ENCODE measurements at regions not wholly inside any gene's neighbourhood (a gene's known extent, or its start where the extent isn't known, plus 50 kb on each side); places are given as distances from the start of the nearest gene placed in this dataset.

DNA sequence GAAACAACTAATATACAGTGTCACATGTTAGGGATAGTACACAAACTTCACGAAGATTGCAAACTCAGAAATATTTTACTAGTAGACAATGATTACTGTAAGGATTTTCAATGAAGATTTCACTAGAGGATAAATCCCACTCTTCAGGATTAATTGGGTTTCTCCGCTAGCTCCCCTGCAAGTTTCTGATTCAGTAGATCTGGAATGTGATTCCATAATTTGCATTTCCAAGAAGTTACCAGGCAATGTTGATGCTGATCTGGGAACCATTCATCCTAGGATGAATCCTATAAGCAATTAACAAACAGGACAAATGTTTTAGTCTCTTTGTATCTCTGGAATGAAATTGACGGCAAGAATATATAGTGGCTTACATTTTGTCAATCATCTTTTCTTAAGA lies 272.4 kb downstream of the ALX1 start:
- CTCF ChIA-PET (ENCODE audit: partially characterized antibody) = interaction anchor here (1.0 kb wide), 1 partner anchor 22 kb away, joined by 3 read pairs; no protein-coding TSS in a partner anchor
- 75% methylated on average over 3 of the region's 3 CpGs; no CpG with 5 or more reads in 1 of the 2 experiments for WGBS, 2 experiments (ENCODE audit: extremely low coverage in 1 of 2, insufficient coverage in 1 of 2, insufficient read length in 1 of 2, insufficient replicate concordance in 2 of 2, low coverage in 1 of 2, low lambda C conversion rate in 2 of 2, missing lambda C conversion rate in 1 of 2)
- H4K8ac ChIP-seq (ENCODE audit: extremely low read depth, insufficient read depth, low read length) = no peak overlapping the region

More for the DNA sequence above, 272.4 kb downstream of the ALX1 start:
- Histone ChIP-seq H4K91ac (replicated peaks; ENCODE audit: insufficient read length, low read length) (no peak overlapping the region), H3K4me1 (replicated peaks in 1 of 4; ENCODE audit: control insufficient read depth in 3 of 4, insufficient read depth in 4 of 4, low read length in 3 of 4) (peaks cover 0 to 18% (median 3%) of the 10 kb centered on the region in 4 experiments; a peak in 3 of 7 replicates), H2BK5ac (ENCODE audit: low read depth, low read length) (no peak overlapping the region), H3K56ac (replicated peaks; ENCODE audit: insufficient read length, low read depth, low read length) (no peak overlapping the region), H3K79me2 (ENCODE audit: control insufficient read depth in 1 of 2, insufficient read depth in 2 of 2, low read length in 2 of 2) (no peaks in the 10 kb centered on the region), H4K20me1 (replicated peaks in 1 of 2; ENCODE audit: control insufficient read depth in 1 of 2, insufficient read depth in 2 of 2, low read length in 2 of 2) (no peaks in the 10 kb centered on the region), H3K79me1 (ENCODE audit: low read depth, low read length) (no peaks in the 10 kb centered on the region), H3K4me2 (ENCODE audit: insufficient read depth in 1 of 2, low read depth in 2 of 2, low read length in 2 of 2) (no peak overlapping the region), H3K4ac (replicated peaks; ENCODE audit: insufficient read length, low read depth, low read length) (no peak overlapping the region), H3K27ac (ENCODE audit: low read depth, low read length) (no peak overlapping the region), H4K5ac (ENCODE audit: insufficient read length, low read depth, low read length) (no peak overlapping the region), H3K36me3 (ENCODE audit: control insufficient read depth in 2 of 4, insufficient read depth in 4 of 4, low read length in 3 of 4) (no peaks in the 10 kb centered on the region), H3K27me3 (replicated peaks in 1 of 4; ENCODE audit: control insufficient read depth in 3 of 4, extremely low read depth in 1 of 4, insufficient read depth in 3 of 4, low read length in 3 of 4) (no peaks in the 10 kb centered on the region), H3K4me3 (ENCODE audit: extremely low read depth in 1 of 4, insufficient read depth in 2 of 4, low read depth in 3 of 4, low read length in 4 of 4) (no peak overlapping the region), H2AFZ (ENCODE audit: low read length) (no peak overlapping the region), H2BK20ac (ENCODE audit: low read length) (no peak overlapping the region), H3K9ac (replicated peaks in 1 of 4; ENCODE audit: extremely low read depth in 1 of 4, low read depth in 3 of 4, low read length in 3 of 4) (no peak overlapping the region), H2AK5ac (ENCODE audit: low read depth, low read length) (no peak overlapping the region), H3K18ac (ENCODE audit: extremely low read depth, low read length) (no peak overlapping the region), H3K14ac (ENCODE audit: insufficient read length) (no peak overlapping the region), H3K9me3 (ENCODE audit: insufficient read depth in 2 of 2, low read depth in 1 of 2, low read length in 1 of 2) (no peaks in the 10 kb centered on the region), H2BK15ac (ENCODE audit: low read length) (no peak overlapping the region), H2BK12ac (ENCODE audit: low read depth, low read length) (no peak overlapping the region), H2BK120ac (replicated peaks; ENCODE audit: low read depth, low read length) (no peak overlapping the region), H3K23me2 (ENCODE audit: low read depth, low read length) (no peaks in the 10 kb centered on the region), H3K23ac (ENCODE audit: insufficient read length) (no peak overlapping the region)
- DNase-seq (ENCODE audit: low read depth in 1 of 2, low spot score in 2 of 2) (no peak), FAIRE-seq (no peak)
- POLR2A ChIA-PET (ENCODE audit: partially characterized antibody) = no interaction called here
- TF ChIP-seq JUND (IDR thresholded peaks at IDR 0.05; ENCODE audit: low read length) = no peak
- no peak for TF ChIP-seq SP2 (IDR thresholded peaks at IDR 0.05; ENCODE audit: low read length)
- TF ChIP-seq RBBP5 (IDR thresholded peaks at IDR 0.05; ENCODE audit: borderline replicate concordance, low read depth, low read length) = no peak
- TF ChIP-seq MAFK (IDR thresholded peaks at IDR 0.05; ENCODE audit: low read depth, low read length) = no peak
- TF ChIP-seq CHD1 (IDR thresholded peaks at IDR 0.05; ENCODE audit: low read depth, low read length) = no peak
- TF ChIP-seq, protein P1, sequence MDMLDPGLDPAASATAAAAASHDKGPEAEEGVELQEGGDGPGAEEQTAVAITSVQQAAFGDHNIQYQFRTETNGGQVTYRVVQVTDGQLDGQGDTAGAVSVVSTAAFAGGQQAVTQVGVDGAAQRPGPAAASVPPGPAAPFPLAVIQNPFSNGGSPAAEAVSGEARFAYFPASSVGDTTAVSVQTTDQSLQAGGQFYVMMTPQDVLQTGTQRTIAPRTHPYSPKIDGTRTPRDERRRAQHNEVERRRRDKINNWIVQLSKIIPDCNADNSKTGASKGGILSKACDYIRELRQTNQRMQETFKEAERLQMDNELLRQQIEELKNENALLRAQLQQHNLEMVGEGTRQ (IDR thresholded peaks at IDR 0.05; ENCODE audit: low read length) = no peak
- no peak for TF ChIP-seq SIRT6 (IDR thresholded peaks at IDR 0.05; ENCODE audit: low read length)
